Cardiac muscle cell (in vitro differentiated cells and primary cell): ENCODE measurements at regions not wholly inside any gene's neighbourhood (a gene's known extent, or its start where the extent isn't known, plus 50 kb on each side); places are given as distances from the start of the nearest gene placed in this dataset.

ENCODE experiments used
- DNase-seq, 2 donors: peaks; one replicate each; pipeline versions ENCODE4 v3.0.0 to v3.0.0-alpha.2; 2010 to 2017; ENCODE audit warnings: low read depth in 1 of 2, low spot score in 1 of 2
- H3K27ac ChIP-seq: fragments of 200-600 bp; sonication (generic); 2 replicates; pipeline ENCODE4 v1.5.1; 2016
- H3K27me3 ChIP-seq: fragments of 200-600 bp; sonication (generic); 2 replicates; pipeline ENCODE4 v1.6.0; 2016; ENCODE audit warnings: control low read depth
- H3K36me3 ChIP-seq: fragments of 200-600 bp; sonication (generic); 2 replicates; pipeline ENCODE4 v1.5.1; 2016; ENCODE audit warnings: control low read depth
- H3K4me1 ChIP-seq: fragments of 200-600 bp; sonication (generic); 2 replicates; pipeline ENCODE4 v1.8.1; 2017; ENCODE audit warnings: low read depth, mild to moderate bottlenecking, mixed run types
- H3K4me3 ChIP-seq: fragments of 200-600 bp; sonication (generic); 2 replicates; pipeline ENCODE4 v1.5.1; 2016; ENCODE audit warnings: mild to moderate bottlenecking
- H3K9me3 ChIP-seq: fragments of 200-600 bp; sonication (generic); 2 replicates; pipeline ENCODE4 v1.5.1; 2017; ENCODE audit warnings: low read depth, mild to moderate bottlenecking, control low read depth
- TF ChIP-seq, protein P1 (sequence below): IDR thresholded peaks from 2 replicates; pipeline ENCODE4 v1.5.1; 2012; ENCODE audit warnings: low read depth, mild to moderate bottlenecking, low read length

GRCh38 chr4:179285696-179286095 is 1843.5 kb upstream of the AGA start:
- Histone ChIP-seq H3K36me3 (no peaks in the 10 kb centered on the region), H3K27ac (no peak overlapping the region), H3K4me3 (no peak overlapping the region), H3K27me3 (no peaks in the 10 kb centered on the region), H3K9me3 (no peaks in the 10 kb centered on the region), H3K4me1 (no peaks in the 10 kb centered on the region)
- no peak for DNase-seq
- TF ChIP-seq, protein P1, sequence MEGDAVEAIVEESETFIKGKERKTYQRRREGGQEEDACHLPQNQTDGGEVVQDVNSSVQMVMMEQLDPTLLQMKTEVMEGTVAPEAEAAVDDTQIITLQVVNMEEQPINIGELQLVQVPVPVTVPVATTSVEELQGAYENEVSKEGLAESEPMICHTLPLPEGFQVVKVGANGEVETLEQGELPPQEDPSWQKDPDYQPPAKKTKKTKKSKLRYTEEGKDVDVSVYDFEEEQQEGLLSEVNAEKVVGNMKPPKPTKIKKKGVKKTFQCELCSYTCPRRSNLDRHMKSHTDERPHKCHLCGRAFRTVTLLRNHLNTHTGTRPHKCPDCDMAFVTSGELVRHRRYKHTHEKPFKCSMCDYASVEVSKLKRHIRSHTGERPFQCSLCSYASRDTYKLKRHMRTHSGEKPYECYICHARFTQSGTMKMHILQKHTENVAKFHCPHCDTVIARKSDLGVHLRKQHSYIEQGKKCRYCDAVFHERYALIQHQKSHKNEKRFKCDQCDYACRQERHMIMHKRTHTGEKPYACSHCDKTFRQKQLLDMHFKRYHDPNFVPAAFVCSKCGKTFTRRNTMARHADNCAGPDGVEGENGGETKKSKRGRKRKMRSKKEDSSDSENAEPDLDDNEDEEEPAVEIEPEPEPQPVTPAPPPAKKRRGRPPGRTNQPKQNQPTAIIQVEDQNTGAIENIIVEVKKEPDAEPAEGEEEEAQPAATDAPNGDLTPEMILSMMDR, result no peak

- no peaks in the 10 kb centered on the region for H3K4me1 ChIP-seq
- no peaks in the 10 kb centered on the region for H3K9me3 ChIP-seq
- H3K27ac ChIP-seq, result no peak overlapping the region
- H3K27me3 ChIP-seq, result no peaks in the 10 kb centered on the region
- H3K36me3 ChIP-seq, result no peaks in the 10 kb centered on the region
- TF ChIP-seq, protein P1, result no peak
- DNase-seq, result no peak
- H3K4me3 ChIP-seq, result no peak overlapping the region
Measured at GRCh38 chr4:179291657-179292056, 1849.4 kb upstream of the AGA start.

GRCh38 chr4:179292468-179292867 is 1850.2 kb upstream of the AGA start:
- TF ChIP-seq, protein P1, result no peak
- no peaks in the 10 kb centered on the region for H3K4me1 ChIP-seq
- H3K4me3 ChIP-seq, result no peak overlapping the region
- H3K27me3 ChIP-seq, result no peaks in the 10 kb centered on the region
- H3K27ac ChIP-seq, result no peak overlapping the region
- no peaks in the 10 kb centered on the region for H3K36me3 ChIP-seq
- DNase-seq, result no peak
- no peaks in the 10 kb centered on the region for H3K9me3 ChIP-seq

GRCh38 chr4:179307297-179308136 is 1865.3 kb upstream of the AGA start:
- TF ChIP-seq, protein P1, result peak; percentile 47
- Histone ChIP-seq H3K27ac (no peak overlapping the region), H3K4me3 (no peak overlapping the region), H3K4me1 (no peaks in the 10 kb centered on the region), H3K27me3 (no peaks in the 10 kb centered on the region), H3K36me3 (no peaks in the 10 kb centered on the region), H3K9me3 (no peaks in the 10 kb centered on the region)
- DNase-seq, result peak; percentile 10 to 56

DNA sequence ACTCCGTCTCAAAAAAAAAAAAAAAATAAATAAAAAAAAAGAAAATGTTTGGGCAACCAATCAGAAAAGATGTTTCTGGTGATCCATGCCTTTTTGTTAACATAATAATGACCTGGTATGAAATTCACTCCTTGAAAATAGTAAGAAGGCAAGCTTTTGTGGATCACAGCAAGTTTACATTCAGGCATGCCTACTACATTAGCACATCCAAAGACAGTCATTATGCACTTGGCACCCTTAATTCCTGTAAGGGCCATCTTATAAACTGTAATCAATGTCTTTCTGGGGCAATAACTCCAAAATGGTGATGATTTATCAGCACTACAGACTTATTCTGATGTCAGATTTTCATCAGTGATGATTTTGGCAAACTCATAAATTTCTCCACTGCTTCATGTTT is 1871.6 kb upstream of the AGA start:
- Histone ChIP-seq H3K27me3 (no peaks in the 10 kb centered on the region), H3K27ac (no peak overlapping the region), H3K36me3 (no peaks in the 10 kb centered on the region), H3K4me3 (no peak overlapping the region), H3K4me1 (no peaks in the 10 kb centered on the region), H3K9me3 (no peaks in the 10 kb centered on the region)
- TF ChIP-seq, protein P1, result no peak
- no peak for DNase-seq
